ENCODE measurements at regions not wholly inside any gene's neighbourhood (a gene's known extent, or its start where the extent isn't known, plus 50 kb on each side); places are given as distances from the start of the nearest gene placed in this dataset.
"Not testable (repeated sequence)": the region's sequence is repeated elsewhere in the genome, so short reads cannot be mapped to it uniquely, and the experiment has no call there.

DNA sequence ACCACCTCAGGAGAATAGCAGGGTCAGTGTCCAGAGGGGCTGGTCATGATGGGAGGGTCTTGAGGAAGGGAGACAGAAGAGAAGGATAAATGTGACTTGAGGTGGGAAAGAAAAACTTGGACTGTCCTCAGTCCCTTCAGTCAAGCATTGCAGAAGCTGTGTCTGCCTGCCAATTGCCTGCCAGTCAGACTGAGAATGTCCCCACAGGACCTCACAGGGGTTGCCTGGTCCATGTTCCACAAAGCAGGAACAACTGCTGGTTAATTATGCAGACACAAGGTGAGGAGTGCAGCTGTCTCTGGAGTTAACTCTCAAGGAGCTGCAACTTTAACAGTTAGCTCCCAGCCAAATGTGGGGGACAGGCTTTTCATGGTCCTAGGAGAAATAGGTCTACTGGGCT is 75.7 kb downstream of the TRIM43 start:
- Histone ChIP-seq H3K36me3 (no peaks in the 10 kb centered on the region), H3K27ac (no peak overlapping the region), H3K4me3 (no peak overlapping the region), H3K27me3 (replicated peaks in 1 of 7) (peaks cover 0 to 14% (median 0%) of the 10 kb centered on the region in 7 donors), H3K9me3 (no peaks in the 10 kb centered on the region), H3K4me1 (peaks cover 0 to 31% (median 11%) of the 10 kb centered on the region in 6 donors)
- intact Hi-C loops (cut with DNase I; ENCODE audit: low total_unique reads): no loop called here
- TF ChIP-seq CTCF (IDR thresholded peaks at IDR 0.05 in 8 of 11, conservative IDR thresholded peaks at IDR 0.05 in 3 of 11) (no peak), POLR2AphosphoS5 (IDR thresholded peaks at IDR 0.05) (no peak), POLR2A (IDR thresholded peaks at IDR 0.05) (no peak)
- no peak for DNase-seq

DNA sequence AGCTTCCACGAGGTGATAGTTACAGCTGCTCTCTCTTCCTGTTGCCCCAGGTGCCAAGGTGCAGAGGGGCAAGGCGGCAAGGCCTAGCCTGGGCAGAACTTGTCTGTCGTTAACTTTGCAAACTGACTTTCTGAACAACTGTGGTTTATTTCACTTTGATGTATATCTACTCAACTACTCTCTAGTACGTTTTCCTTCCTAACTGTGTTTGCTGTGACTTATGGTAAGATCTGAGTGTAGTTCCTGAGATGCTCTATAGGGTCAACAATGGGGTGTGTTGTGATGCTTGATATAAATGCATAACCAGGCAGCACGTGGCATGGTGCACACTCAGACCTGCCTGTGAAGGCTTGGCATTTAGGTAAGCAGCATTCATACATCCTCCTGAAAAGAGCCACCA is 77.1 kb downstream of the TRIM43 start:
- H3K9me3 ChIP-seq; DNase-seq; H3K27ac ChIP-seq; H3K4me3 ChIP-seq; intact Hi-C loops (cut with DNase I; ENCODE audit: low total_unique reads); H3K27me3 ChIP-seq (replicated peaks in 1 of 7); H3K36me3 ChIP-seq: not testable (repeated sequence)
- 33 to 53% (median 39%) methylated on average over 5 of the region's 5 CpGs for WGBS, 5 donors
- H3K4me1 ChIP-seq: peaks cover 0 to 23% (median 9%) of the 10 kb centered on the region in 6 donors

DNA sequence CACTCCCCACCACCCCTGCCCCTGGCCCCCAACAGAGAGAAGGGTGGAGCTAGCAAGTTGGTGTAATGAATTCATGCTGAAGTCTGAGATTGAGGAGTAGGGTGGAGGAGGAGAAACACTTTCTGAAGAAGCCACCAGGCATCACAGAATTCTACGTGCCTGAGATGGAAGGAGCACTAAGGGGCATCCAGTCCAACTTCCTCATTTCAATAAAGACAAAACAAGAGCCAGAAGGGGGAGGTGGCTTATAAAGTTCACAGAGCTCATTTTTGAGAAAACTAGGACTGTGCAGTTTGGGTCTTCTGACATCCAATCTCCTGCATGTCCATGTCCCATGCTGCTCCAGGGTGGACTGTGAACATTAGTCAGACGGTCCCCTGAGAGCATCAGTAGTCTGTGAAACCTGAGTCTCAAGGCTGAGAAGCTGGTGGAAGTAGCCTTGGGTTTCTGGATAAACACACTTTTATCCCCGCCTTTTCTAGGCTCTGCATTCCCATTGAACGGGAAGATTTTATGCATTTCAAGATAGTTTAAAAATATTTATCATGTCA is 77.7 kb downstream of the TRIM43 start:
- Histone ChIP-seq H3K27me3 (replicated peaks in 1 of 7) (no peaks in the 10 kb centered on the region), H3K4me3 (no peak overlapping the region), H3K36me3 (no peaks in the 10 kb centered on the region), H3K9me3 (no peaks in the 10 kb centered on the region), H3K27ac (no peak overlapping the region), H3K4me1 (peaks cover 0 to 23% (median 8%) of the 10 kb centered on the region in 6 donors)
- intact Hi-C loops (cut with DNase I; ENCODE audit: low total_unique reads): no loop called here
- TF ChIP-seq CTCF (IDR thresholded peaks at IDR 0.05 in 8 of 11, conservative IDR thresholded peaks at IDR 0.05 in 3 of 11) (no peak), POLR2AphosphoS5 (IDR thresholded peaks at IDR 0.05) (no peak), POLR2A (IDR thresholded peaks at IDR 0.05) (no peak)
- no peak for DNase-seq
- whole genome bisulfite sequencing, 5 donors: 51 to 64% (median 57%) methylated on average over 4 of the region's 4 CpGs

DNA sequence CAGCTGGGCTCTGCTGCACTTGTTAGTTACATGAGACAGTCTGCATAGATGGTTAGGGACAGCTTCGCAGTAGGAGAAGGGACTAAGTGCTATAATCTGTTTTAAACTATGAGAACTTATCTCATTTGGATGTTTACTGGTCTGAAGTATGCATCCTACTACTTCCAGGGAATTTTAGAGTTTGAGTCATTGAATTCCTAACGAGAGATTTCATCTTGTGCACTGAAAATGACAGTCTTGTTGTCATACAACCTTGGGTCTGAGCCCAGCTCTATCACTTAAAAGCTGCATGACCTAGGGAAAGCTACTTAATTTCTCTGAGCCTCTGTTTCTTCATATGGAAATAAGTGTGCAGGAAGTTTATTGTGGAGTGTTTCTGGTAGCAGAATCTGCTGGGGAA is 78.4 kb downstream of the TRIM43 start:
- Histone ChIP-seq H3K27ac (no peak overlapping the region), H3K4me3 (no peak overlapping the region), H3K9me3 (no peaks in the 10 kb centered on the region), H3K4me1 (peaks cover 0 to 23% (median 8%) of the 10 kb centered on the region in 6 donors), H3K27me3 (replicated peaks in 1 of 7) (no peaks in the 10 kb centered on the region), H3K36me3 (no peaks in the 10 kb centered on the region)
- TF ChIP-seq POLR2AphosphoS5 (IDR thresholded peaks at IDR 0.05) (no peak), POLR2A (IDR thresholded peaks at IDR 0.05) (no peak), CTCF (IDR thresholded peaks at IDR 0.05 in 8 of 11, conservative IDR thresholded peaks at IDR 0.05 in 3 of 11) (no peak)
- DNase-seq: no peak
- 52 to 82% (median 77%) methylated on average over 2 of the region's 2 CpGs for WGBS, 5 donors
- intact Hi-C loops (cut with DNase I; ENCODE audit: low total_unique reads): no loop called here

DNA sequence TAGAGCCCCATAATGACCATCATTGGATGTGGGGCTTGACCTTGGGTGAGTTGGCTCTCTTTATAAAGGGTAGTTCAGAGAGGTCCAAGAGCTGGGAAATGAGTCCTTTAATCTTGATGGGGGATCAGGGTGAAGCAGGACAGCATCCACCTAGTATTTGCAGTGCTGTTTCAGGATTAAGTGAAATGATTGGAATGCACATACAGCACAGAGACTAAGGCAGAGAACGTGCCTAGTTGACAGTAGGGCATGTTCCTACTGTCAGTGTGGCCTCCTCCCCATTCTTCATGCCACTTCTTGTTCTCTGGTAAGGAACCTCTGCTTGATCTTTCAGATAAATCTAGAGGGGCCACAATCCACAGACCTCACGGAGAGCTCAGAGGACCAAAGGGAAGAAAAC is 78.9 kb downstream of the TRIM43 start:
- no peak overlapping the region for H3K4me3 ChIP-seq
- no peaks in the 10 kb centered on the region for H3K36me3 ChIP-seq
- H3K4me1 ChIP-seq: peaks cover 0 to 23% (median 8%) of the 10 kb centered on the region in 6 donors
- intact Hi-C loops (cut with DNase I; ENCODE audit: low total_unique reads): no loop called here
- no peak for DNase-seq
- TF ChIP-seq POLR2AphosphoS5 (IDR thresholded peaks at IDR 0.05): no peak
- TF ChIP-seq POLR2A (IDR thresholded peaks at IDR 0.05): no peak
- TF ChIP-seq CTCF (IDR thresholded peaks at IDR 0.05 in 8 of 11, conservative IDR thresholded peaks at IDR 0.05 in 3 of 11): no peak
- H3K27me3 ChIP-seq (replicated peaks in 1 of 7): no peaks in the 10 kb centered on the region
- H3K27ac ChIP-seq: no peak overlapping the region
- 57 to 84% (median 68%) methylated on average over 2 of the region's 2 CpGs for WGBS, 5 donors
- H3K9me3 ChIP-seq: no peaks in the 10 kb centered on the region

DNA sequence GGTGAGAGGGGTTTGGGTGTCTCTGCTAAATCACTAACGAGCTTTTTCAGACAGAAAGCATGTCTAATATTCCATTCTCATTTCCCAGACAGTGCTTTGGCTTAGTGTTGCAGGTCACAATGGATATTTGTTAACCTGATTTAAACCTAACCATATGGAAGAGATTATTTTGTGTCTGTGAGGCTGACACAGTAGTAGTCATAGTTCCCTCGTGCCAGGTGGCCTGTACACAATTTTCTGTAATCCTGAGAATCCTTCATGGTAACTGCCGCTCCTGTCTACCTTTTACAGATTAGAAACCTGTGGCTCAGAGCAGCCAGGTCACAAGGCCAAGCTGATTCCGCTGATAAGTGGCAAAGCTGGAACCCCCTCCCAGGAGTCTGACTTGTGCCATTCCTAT is 79.4 kb downstream of the TRIM43 start:
- H3K4me1 ChIP-seq: peaks cover 0 to 23% (median 8%) of the 10 kb centered on the region in 6 donors
- H3K27me3 ChIP-seq (replicated peaks in 1 of 7); H3K27ac ChIP-seq; intact Hi-C loops (cut with DNase I; ENCODE audit: low total_unique reads); DNase-seq; H3K4me3 ChIP-seq; H3K36me3 ChIP-seq; H3K9me3 ChIP-seq: not testable (repeated sequence)
- 84 to 95% (median 90%) methylated on average over 4 of the region's 4 CpGs for WGBS, 5 donors

- H3K4me1 ChIP-seq: peaks cover 0 to 23% (median 8%) of the 10 kb centered on the region in 6 donors
- H3K9me3 ChIP-seq; H3K4me3 ChIP-seq; H3K27me3 ChIP-seq (replicated peaks in 1 of 7); H3K27ac ChIP-seq; H3K36me3 ChIP-seq; DNase-seq; intact Hi-C loops (cut with DNase I; ENCODE audit: low total_unique reads): not testable (repeated sequence)
- WGBS, 5 donors: 84 to 96% (median 86%) methylated on average over 1 of the region's 1 CpG
Observed at GRCh38 chr2:95671992-95672391, 80.2 kb downstream of the TRIM43 start.

All from spleen (tissue), 11 donors.